ENCODE measurements at regions not wholly inside any gene's neighbourhood (a gene's known extent, or its start where the extent isn't known, plus 50 kb on each side); places are given as distances from the start of the nearest gene placed in this dataset.

GRCh38 chr9:115212125-115212605 lies 94.2 kb upstream of the TNC start:
- no peak overlapping the region for H3K27ac ChIP-seq (ENCODE audit: low read depth, low read length)
- no peak overlapping the region for H3K4me3 ChIP-seq (ENCODE audit: insufficient read depth, low read length, poor library complexity, severe bottlenecking)
- H3F3A ChIP-seq (ENCODE audit: insufficient read depth) = no peaks in the 10 kb centered on the region
- H3K27me3 ChIP-seq (ENCODE audit: low read length) = no peaks in the 10 kb centered on the region
- H3K9me2 ChIP-seq (replicated peaks; ENCODE audit: insufficient read depth, low read length) = no peaks in the 10 kb centered on the region
- no peaks in the 10 kb centered on the region for H3K36me3 ChIP-seq (ENCODE audit: low read length)
- TF ChIP-seq EZH2phosphoT487 (conservative IDR thresholded peaks at IDR 0.05; ENCODE audit: low read length) (no peak), CTCF (IDR thresholded peaks at IDR 0.05; ENCODE audit: insufficient read depth, low read length, poor library complexity, severe bottlenecking) (no peak)
- H2AFZ ChIP-seq (ENCODE audit: low read depth, low read length, severe bottlenecking) = no peak overlapping the region
- no peak overlapping the region for H3K9ac ChIP-seq (ENCODE audit: low read length)
- no peaks in the 10 kb centered on the region for H4K20me1 ChIP-seq (ENCODE audit: low read depth, low read length)
- H3K4me2 ChIP-seq (ENCODE audit: low read depth, low read length, poor library complexity, severe bottlenecking) = no peak overlapping the region
- no peaks in the 10 kb centered on the region for H3K79me2 ChIP-seq (ENCODE audit: insufficient read depth, low read length)
- no peaks in the 10 kb centered on the region for H3K9me3 ChIP-seq (ENCODE audit: insufficient read depth, low read length)

DNA sequence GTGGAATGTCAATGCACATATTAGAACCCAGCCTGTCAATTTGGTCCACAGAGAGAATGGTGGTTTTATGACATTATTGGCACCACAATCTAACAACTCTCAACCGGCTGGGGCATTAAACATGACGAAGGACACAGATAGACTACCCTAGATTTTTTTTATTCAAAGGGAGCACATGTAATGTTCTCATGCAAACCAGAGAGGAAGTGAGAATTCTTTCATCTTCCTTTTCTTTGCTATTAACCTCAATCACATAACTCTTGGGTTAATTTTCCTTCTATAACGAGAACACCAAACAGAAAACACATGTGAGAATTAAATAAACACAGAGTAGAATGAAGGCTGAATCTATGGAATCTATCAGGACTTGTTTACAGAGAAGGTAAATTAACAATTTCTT lies 94.9 kb upstream of the TNC start:
- H3K27me3 ChIP-seq (ENCODE audit: low read length) = no peaks in the 10 kb centered on the region

DNA sequence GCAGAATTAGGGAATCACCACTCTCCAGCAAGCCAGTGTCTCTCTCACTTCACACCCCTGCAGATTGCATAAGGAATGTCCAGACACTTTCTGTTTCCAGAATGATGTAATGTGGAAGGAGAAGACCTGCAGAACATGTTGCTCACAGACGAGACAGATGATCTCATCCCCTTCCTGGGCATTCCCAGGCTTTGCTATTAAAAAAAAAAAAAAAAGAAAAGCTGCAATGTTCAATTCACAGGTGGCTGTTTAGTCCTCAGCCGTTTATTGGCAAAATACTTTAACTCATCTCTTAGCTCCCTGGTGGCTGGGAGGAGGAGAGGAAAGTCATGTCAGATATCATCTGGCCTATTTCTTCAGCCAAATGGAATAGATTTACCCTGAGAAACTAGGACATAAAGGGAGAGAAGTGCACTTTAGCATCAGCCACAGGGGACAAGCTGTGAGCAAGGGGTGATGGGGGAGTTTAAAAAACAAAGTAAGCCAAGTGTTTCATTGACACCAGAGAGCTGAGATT lies 95.9 kb upstream of the TNC start:
- no peaks in the 10 kb centered on the region for H3K36me3 ChIP-seq (ENCODE audit: low read length)
- no peaks in the 10 kb centered on the region for H4K20me1 ChIP-seq (ENCODE audit: low read depth, low read length)
- H3K9me2 ChIP-seq (replicated peaks; ENCODE audit: insufficient read depth, low read length) = no peaks in the 10 kb centered on the region
- H3F3A ChIP-seq (ENCODE audit: insufficient read depth) = no peaks in the 10 kb centered on the region
- H2AFZ ChIP-seq (ENCODE audit: low read depth, low read length, severe bottlenecking) = no peak overlapping the region
- no peaks in the 10 kb centered on the region for H3K9me3 ChIP-seq (ENCODE audit: insufficient read depth, low read length)
- no peaks in the 10 kb centered on the region for H3K27me3 ChIP-seq (ENCODE audit: low read length)
- TF ChIP-seq EZH2phosphoT487 (conservative IDR thresholded peaks at IDR 0.05; ENCODE audit: low read length) = no peak
- no peak for TF ChIP-seq CTCF (IDR thresholded peaks at IDR 0.05; ENCODE audit: insufficient read depth, low read length, poor library complexity, severe bottlenecking)
- no peak overlapping the region for H3K4me3 ChIP-seq (ENCODE audit: insufficient read depth, low read length, poor library complexity, severe bottlenecking)
- no peak overlapping the region for H3K27ac ChIP-seq (ENCODE audit: low read depth, low read length)
- no peak overlapping the region for H3K9ac ChIP-seq (ENCODE audit: low read length)
- H3K4me2 ChIP-seq (ENCODE audit: low read depth, low read length, poor library complexity, severe bottlenecking) = no peak overlapping the region
- no peaks in the 10 kb centered on the region for H3K79me2 ChIP-seq (ENCODE audit: insufficient read depth, low read length)

More for the DNA sequence above, 94.9 kb upstream of the TNC start:
- no peaks in the 10 kb centered on the region for H3K36me3 ChIP-seq (ENCODE audit: low read length)
- no peaks in the 10 kb centered on the region for H3K9me2 ChIP-seq (replicated peaks; ENCODE audit: insufficient read depth, low read length)
- no peak overlapping the region for H3K27ac ChIP-seq (ENCODE audit: low read depth, low read length)
- no peaks in the 10 kb centered on the region for H3K79me2 ChIP-seq (ENCODE audit: insufficient read depth, low read length)
- no peaks in the 10 kb centered on the region for H3F3A ChIP-seq (ENCODE audit: insufficient read depth)
- H3K4me2 ChIP-seq (ENCODE audit: low read depth, low read length, poor library complexity, severe bottlenecking) = no peak overlapping the region
- no peak for TF ChIP-seq EZH2phosphoT487 (conservative IDR thresholded peaks at IDR 0.05; ENCODE audit: low read length)
- no peak for TF ChIP-seq CTCF (IDR thresholded peaks at IDR 0.05; ENCODE audit: insufficient read depth, low read length, poor library complexity, severe bottlenecking)
- no peak overlapping the region for H3K9ac ChIP-seq (ENCODE audit: low read length)
- H2AFZ ChIP-seq (ENCODE audit: low read depth, low read length, severe bottlenecking) = no peak overlapping the region
- no peak overlapping the region for H3K4me3 ChIP-seq (ENCODE audit: insufficient read depth, low read length, poor library complexity, severe bottlenecking)
- H4K20me1 ChIP-seq (ENCODE audit: low read depth, low read length) = no peaks in the 10 kb centered on the region
- H3K9me3 ChIP-seq (ENCODE audit: insufficient read depth, low read length) = no peaks in the 10 kb centered on the region
